NCI-H2081 treated with DMSO at 0.1 percent for 48 hours (cell line): ENCODE measurements at regions not wholly inside any gene's neighbourhood (a gene's known extent, or its start where the extent isn't known, plus 50 kb on each side); places are given as distances from the start of the nearest gene placed in this dataset.
"Not testable (repeated sequence)": the region's sequence is repeated elsewhere in the genome, so short reads cannot be mapped to it uniquely, and the experiment has no call there.

ENCODE experiments used
- DNase-seq: peaks from one replicate; lab custom pipeline; 2025; lab: John Stamatoyannopoulos, UW

DNA sequence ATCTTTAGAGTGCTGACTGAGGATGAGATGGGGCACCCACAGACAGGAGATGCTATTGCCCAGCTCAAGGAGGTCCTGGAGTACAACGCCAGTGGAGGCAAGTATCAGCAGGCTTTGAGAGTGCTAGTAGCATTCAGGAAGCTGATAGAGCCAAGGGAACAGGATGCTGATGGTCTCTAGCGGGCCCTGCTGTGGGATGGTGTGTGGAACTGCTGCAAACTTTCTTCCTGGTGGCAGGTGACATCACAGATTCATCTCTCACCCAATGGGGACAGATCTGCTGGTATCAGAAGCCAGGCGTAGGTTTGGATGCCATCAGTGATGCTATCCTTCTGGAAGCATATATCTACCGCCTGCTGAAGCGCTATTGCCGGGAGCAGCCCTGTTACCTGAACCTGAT, 609.8 kb upstream of the NCAM2 start:
- DNase-seq: no peak

DNA sequence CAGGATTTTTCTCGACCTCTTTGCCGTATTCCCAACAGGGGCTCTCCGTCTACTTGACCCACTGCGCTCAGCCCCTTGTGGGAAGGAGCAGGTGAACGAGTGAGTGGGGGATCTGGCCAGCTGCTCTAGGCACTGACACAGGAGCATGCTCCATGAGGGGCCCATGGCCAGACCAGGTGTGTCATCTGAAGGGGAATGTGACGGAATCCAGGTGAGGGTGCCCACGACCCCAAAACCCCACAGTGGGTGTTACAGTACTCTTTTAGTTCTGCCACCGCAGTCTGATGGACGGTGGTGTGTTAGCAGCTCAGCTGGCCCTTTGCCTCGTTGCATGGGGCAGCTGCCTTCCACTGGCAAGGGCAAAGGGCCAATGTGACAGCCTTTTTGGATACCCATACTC, 601.4 kb upstream of the NCAM2 start:
- DNase-seq: no peak

DNA sequence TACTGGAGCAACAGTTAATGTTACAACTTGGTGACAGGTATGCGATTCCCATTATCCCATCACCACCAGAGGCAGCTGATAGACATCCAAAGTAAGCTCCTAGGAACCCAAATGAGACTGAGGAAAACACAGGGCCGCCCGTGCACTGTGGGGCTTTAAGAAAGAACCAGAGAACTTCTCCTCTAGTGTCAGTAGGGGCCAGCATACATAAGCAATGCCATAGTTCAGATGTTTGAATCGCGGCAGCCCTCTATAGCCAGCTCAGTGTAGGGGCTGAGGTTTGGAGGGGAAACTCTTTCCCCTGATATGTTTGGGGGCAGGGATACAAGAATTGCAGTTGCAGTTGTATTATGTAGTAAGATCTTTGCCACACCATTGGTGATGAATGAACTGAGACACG, 593.3 kb upstream of the NCAM2 start:
- no peak for DNase-seq

DNA sequence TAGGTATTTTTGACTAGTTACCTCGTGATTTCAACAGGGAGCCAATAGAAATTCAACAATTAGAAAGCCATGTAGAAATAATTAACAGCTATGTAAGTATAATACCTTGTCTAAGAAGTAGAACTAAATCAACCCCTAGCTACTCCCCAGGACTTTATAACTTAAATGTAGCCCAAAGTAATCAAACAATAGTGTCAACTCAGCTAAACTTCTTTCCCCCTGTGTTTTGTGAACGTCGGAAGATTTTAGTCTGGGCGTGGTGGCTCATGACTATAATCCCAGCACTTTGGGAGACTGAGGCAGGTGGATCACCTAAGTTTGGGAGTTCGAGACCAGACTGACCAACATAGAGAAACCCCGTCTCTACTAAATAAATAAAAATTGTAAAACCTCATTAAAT, 579.9 kb upstream of the NCAM2 start:
- no peak for DNase-seq

DNA sequence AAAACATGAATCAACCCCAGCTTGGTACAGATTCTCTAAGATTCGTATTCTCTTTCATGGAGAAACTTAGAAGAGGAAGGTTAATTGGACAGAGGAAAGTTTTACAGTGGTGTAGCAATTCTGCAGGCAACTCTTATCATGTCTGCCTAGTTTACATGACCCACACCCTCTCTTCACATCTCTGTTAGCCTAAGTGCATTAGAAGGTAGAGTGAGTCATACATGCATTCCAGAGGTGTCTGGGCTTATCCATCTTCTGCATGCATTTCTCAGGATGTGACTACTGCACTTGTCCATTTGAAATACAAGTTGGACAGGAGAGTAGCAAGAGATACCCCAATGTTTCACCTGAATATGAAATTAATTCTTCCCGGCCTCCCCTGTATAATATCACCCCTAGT, 578.4 kb upstream of the NCAM2 start:
- DNase-seq: no peak

DNA sequence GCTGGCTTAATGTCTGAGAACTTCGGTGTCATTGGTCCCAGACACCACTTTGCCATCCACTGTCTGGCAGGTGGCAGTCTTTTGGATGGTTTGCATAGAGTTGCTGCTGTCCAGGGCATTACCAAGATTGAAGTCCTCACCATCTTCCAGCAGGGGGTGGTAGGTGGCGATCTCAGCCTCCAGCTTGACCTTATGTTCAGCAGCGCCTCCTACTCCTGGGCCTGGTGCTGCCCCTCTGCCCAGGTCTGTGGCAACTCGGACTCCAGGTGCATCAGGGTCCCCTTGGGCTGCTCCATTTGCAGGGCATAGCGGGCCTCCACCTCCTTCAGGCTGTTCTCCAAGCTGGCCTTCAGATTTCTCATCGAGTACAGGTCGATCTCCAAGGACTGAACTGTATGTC, 573.3 kb upstream of the NCAM2 start:
- DNase-seq: no peak

DNA sequence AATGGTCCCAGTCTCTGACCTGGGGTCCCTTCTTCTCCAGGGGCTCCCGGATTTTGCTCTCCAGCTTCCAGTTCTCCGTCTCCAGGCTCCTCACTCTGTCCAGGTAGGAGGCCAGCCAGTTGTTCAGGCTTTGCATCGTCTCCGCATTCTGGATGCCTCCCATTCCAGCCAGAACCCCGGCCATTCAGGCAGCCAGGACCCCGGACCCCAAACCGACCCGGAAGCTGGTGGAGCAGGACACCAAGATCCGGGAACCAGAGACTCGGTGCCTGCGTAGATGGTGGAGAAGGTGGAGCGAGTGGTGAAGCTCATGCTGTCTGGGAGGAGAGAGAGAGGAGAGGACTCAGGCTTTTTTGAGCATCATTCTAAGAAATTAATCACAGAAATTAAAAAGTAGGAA, 572.4 kb upstream of the NCAM2 start:
- DNase-seq: no peak

DNA sequence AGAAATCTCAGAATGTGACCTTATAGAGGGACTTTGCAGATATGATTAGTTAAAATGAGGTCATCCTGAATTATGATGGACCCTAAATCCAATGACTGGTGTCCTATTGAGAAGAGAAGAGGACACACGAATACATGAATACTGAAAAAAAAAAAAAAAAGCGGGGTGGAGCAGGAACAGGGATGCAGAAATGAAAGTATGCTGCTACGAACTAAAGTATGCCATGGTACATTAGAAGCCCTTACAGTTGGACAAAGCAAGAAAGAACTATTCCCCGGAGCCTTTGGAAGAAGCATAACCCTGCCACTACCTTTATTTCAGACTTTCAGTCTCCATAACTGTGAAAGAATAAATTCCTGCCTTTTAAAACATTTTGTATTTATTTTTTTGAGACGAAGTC, 557.9 kb upstream of the NCAM2 start:
- no peak for DNase-seq

DNA sequence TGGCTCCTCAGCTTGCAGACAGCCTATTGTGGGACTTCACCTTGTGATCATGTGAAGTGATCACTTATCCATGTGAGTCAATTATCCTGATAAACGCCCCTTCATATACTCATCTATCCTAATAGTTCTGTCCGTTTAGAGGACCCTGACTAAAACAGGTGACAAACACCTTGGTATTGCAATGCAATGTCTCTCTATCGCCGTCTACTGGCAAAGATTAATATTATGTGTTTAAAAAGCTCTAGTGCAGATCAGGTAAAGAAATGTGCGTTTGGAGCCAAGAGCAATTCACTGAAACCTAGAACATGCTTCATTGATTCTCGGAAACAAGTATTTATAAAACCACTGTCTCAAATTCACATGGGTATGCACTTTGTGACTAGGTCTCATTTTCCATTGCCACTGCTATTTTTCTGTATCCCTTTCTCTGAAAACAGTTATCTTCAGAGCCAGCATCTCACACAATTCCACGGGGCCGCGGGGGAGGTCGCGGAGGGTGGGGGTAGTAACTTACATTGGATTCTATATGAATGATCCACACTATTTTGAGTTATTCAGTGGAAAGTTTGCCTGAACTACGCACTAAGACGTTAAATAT, 554.6 kb upstream of the NCAM2 start:
- DNase-seq: no peak

DNA sequence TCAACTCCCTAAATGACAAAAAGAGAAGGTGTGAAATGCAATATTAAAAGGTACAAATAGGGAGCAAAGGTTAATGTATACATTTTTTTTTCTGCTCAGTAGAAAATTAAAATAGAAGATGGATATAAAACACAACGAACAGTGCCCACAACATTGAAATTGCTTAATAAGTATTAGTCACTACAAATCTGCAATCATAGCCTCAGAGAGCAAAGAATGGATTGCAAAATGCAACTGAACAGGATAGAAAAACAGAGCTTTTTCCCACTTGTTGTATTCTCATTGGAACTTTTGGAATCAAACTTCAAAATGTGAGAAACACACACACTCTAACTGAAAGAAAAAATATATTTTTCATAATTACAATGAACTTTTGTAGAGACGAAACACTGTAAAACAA, 552.2 kb upstream of the NCAM2 start:
- DNase-seq: no peak

DNA sequence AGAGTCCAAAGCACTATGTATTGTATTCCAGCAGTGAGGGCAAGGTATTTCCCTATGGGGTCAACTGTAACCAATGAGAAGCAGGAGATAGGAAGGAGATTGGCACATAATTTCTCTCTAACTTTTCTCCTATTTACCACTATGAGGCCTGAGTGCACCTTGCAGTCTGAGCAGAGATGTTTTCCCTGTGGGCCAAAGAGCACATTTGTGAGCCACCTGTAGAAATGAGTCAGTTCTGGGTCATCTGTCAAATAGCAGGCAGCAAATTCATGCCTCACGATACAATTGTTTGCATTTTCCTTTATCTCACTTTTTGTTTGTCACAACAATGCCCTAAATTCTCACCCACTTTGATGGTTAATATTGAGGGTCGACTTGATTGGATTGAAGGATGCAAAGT, 547.2 kb upstream of the NCAM2 start:
- DNase-seq: no peak

DNA sequence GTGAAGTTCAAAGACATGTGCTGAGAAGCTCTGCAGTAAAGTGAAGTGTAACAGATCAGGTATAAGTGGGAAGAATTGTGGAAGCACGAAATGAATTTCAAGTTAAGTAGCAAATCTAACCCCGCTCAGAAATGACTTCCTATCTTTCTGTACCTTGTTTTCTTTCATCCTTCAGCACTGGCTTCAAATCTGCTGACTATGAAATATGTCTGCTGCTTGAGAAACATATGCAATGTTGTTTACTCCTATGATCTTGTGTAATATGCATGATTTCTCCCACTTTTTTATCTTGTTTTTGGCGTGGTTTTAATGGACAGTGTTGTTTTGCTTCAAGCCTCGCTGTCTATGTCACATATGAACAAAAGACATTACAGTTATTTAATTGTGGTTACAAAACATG, 545.3 kb upstream of the NCAM2 start:
- DNase-seq: no peak

DNA sequence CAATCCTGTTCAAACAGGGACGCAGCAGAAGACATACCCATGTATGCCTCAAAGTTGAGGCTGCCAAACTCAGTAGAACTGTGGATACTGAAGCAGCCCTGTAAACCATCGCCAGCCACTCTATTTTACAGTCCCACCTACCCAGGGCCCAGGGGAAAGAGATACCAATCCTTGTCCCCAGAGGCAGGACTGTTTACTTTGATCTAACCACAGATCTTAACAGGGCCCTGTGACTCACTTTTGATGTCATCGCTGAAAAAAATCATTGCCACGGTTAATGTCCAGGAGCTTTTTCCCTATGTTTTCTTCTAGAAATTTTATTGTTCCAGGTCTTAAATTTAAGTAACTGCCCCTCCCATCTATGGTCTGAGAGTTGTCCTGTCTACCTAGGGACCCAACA, 538.4 kb upstream of the NCAM2 start:
- DNase-seq: no peak

DNA sequence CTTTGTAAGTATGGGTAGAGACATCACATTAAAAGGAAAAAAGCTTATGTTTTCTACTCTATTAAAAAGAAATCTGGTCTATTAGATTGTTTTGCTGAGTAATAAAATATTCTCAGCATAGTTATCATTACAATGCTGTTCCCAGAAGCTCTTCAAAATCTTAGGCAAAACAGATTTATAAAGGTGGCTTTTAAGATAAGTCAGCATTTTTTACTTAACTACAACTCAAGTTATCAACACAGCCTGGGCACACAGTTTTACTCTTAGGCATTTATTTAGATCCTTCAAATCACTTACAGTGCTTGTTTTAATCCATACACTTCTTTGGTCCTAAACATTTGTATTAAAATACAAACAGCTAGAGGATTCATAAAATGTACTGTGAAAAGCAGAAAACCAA, 534.8 kb upstream of the NCAM2 start:
- DNase-seq: no peak

DNA sequence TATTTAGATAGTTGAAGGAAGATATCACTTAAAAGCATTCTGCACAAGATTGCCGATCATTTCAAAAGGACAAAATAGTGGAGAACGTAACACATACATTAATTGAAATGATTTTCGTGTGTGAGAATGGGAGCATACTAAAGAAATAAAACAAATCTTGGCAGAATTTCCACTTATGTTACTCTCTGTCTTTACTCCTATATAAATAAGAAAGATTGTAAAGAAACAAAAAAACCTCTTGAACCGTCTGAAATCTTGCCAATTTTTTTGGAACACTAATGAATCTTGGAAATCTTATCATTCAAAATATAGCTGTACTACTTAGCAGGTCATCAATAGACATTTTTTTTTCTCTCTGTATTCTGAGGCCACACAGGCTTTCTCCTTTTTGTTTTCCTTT, 528.8 kb upstream of the NCAM2 start:
- DNase-seq: no peak

DNA sequence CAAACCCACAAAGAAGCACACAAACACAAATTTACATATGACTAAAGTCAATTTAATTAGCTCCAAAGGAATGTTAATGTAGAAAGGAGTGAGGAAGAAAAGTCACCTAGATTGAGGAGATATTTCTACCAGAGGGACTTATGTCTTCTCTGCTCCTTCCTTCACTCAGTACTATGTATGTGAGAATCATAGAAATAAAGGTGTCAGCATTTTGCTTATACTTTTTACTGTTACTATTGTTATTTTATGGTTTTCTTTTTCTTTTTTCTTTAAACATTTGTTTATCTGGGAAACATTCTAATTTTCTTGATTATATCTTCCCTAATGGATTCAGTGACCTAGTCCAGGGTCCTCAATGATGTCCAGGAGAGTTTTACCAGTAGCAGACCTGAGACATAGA, 511.9 kb upstream of the NCAM2 start:
- DNase-seq: no peak

DNA sequence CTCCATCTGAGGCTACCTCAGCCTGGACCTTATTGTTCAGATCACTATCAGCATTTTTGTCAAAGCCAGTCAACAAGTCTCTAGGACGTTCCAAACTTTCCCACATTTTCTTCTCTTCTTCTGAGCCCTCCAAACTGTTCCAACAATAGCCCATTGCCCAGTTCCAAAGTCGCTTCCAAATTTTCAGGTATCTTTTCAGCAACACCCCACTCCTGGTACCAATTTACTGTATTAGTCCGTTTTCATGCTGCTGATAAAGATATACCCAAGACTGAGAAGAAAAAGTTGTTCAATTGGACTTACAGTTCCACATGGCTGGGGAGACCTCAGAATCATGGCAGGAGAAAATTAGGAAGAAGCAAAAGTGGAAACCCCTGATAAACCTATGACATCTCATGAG, 495.3 kb upstream of the NCAM2 start:
- DNase-seq: not testable (repeated sequence)

DNA sequence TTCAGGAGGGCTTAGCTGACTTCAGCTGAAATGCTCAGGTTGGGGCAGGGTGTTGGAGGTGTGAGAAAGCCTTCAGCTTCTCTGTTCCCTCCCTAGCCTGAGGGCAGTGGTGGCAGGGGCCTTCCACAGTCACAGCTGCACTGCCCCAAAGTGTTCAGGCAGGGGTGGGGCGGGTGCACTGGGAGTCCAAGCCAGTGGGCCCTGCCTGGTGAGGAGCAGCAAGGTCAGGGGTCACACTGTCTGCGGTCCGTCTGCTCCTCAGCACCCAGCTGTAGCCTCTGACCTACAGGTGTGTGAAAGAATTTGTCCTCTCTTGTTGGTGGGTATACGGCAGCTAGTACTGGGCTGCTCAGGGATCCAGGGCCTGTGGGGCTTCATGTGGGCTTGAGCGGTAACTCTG, 490.4 kb upstream of the NCAM2 start:
- no peak for DNase-seq

DNA sequence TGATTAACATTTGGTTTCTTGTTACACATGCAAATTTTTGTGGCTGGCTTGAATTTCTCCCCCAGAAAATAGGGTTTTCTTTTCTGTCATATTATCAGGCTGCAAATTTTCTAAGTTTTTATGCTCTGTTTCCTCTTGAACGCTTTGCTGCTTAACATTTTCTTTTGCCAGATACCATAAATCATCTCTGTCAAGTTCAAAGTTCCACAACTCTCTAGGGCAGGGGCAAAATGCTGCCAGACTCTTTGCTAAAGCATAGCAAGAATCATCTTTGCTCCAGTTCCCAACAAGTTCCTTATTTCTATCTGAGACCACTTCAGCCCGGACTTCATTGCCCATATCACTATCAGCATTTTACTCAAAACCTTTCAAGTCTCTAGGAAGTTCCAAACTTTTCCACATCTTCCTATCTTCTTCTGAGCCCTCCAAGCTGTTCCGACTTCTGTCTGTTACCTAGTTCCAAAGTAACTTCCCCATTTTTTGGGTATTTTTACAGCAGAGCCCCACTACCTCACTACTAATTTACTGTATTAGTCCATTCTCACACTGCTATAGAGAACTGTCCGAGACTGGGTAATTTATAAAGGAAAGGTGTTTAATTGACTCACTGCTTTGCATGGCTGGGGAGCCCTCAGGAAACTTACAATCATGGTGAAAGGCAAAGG, 486.9 kb upstream of the NCAM2 start:
- no peak for DNase-seq

DNA sequence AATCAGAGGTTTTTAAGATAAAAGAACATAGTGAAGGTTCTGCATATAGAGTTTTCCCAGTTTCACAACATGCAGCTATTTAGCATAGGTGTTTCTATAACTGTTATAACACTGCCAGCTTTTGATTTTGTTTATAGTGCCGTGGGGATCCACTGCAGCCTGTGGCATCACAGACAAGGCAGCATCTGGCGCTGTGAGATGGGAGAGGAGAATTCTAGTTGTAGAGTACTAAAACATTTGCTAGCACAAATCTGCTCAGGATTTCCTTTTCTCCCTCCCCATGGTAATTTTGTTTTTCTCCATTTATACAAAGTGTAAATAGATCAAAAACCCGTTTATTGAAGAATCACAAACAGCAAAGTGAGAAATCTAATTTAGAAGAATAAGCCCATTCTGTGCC, 482.8 kb upstream of the NCAM2 start:
- DNase-seq: no peak

DNA sequence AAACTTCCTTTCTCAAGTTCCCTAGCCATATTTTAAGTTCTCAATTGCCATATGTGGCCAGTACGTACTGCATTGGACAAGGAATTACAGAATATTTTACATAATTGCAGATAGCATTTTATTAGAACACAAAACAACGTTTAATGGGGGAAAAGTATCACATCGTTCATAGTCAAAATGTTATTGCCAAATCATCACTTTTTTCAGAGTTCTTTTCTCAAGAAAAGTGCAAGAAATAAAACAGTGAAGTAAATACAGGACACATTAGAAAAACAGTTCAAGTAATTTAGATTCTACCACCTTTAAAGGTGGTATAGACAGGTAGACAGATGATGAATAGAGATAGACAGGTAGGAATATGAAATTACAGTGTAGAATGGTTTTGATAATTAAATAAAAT, 479.1 kb upstream of the NCAM2 start:
- no peak for DNase-seq

DNA sequence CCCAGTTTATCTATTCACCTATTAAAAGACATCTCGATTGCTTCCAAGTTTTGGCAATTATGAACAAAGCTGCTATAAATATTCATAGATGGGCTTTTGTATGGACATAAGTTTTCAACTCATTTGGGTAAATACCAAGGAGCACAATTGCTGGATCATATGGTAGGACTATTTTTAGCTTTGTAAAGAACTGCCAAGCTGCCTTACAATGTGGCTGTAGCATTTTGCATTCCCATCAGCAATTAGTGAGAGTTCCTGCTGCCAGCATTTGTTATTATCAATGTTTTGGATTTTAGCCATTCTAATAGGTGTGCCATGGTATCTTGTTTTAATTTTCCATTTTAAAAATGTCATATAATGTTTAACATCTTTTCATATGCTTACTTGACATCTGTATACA, 475.6 kb upstream of the NCAM2 start:
- no peak for DNase-seq

DNA sequence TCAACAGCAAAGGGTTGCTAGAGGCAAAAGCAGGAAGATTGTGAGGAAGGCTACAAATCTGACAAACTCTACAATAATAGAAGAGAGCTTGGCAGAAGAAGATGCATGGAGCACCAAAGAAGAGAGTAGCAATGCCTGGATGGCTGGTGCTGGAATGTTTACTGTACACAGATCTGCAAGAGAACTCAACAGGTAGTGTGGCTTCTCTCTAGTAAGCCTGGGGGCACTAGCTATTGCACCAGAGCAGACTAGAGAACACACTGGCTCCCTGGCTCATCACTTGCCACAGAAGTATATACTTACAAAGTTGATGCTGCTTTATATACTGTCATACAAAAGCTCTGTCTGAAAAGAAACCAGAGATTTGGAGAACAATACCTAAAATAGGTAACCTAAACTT, 475.0 kb upstream of the NCAM2 start:
- DNase-seq: no peak

DNA sequence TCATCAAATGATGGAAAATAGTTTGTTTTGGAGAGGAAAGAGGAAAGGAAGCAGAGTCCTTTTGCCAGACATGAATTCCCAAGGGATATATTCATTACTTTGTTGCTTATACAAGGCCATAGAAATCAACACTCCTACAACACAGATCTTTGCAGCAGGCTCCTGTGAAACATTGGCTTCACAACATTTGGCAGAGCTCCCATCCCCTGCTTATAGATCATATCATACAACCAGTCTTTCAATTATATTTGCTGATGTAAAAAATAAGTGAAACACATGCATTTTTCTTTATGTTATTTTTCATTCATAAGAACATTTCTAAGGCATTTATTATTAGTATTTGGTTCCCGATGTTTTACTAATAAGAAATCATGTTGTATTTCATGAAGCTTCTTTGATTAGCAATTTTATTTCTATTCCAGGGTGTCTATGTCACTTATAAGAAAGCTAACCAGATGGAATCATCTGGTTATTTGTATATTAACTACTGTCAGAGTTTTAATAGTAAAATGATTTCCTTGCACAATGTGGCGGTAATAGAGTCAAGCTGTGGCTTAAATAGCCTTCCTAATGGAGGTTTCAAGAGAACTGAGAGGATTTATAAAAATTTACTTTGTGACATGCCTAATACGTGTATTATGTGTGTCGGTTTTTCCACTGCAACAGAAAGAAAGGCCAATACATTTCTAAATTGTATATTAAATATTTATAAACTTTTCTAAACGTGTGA, 470.3 kb upstream of the NCAM2 start:
- no peak for DNase-seq
